Esophagus muscularis mucosa (tissue), 4 donors: ENCODE measurements at regions not wholly inside any gene's neighbourhood (a gene's known extent, or its start where the extent isn't known, plus 50 kb on each side); places are given as distances from the start of the nearest gene placed in this dataset.

Experiments
- CTCF ChIP-seq, 3 experiments: fragments of 200-600 bp in 2 of 3; fragments of 450-650 bp in 1 of 3; sonication (generic) in 2 of 3; IDR thresholded peaks; one replicate each; pipeline ENCODE4 v1.5.1; 2017 to 2019; ENCODE audit warnings: antibody characterized with exemption in 3 of 3, mild to moderate bottlenecking in 2 of 3, moderate library complexity in 1 of 3
- EP300 ChIP-seq: sonication (generic); formaldehyde crosslinking; IDR thresholded peaks from one replicate; pipeline ENCODE4 v1.6.1; 2017; ENCODE audit warnings: antibody characterized with exemption
- POLR2A ChIP-seq: fragments of 450-650 bp; IDR thresholded peaks from one replicate; pipeline ENCODE4 v1.6.1; 2017; ENCODE audit warnings: antibody characterized with exemption, moderate library complexity, mild to moderate bottlenecking, low read depth
- POLR2AphosphoS5 ChIP-seq, 2 donors: sonication (generic); formaldehyde crosslinking; IDR thresholded peaks; one replicate each; pipeline ENCODE4 v1.6.1; 2017; ENCODE audit warnings: antibody characterized with exemption in 2 of 2

GRCh38 chr2:111647359-111647758, 236.6 kb downstream of the ANAPC1 start:
- TF ChIP-seq CTCF (IDR thresholded peaks at IDR 0.05) = no peak
- no peak for TF ChIP-seq POLR2A
- TF ChIP-seq EP300 = no peak
- no peak for TF ChIP-seq POLR2AphosphoS5 (IDR thresholded peaks at IDR 0.05)
